Hepatocyte (in vitro differentiated cells): ENCODE measurements at regions not wholly inside any gene's neighbourhood (a gene's known extent, or its start where the extent isn't known, plus 50 kb on each side); places are given as distances from the start of the nearest gene placed in this dataset.

Source experiments
- DNase-seq: peaks from one replicate; pipeline ENCODE4 v3.0.0-alpha.2; 2016; ENCODE audit warnings: low spot score
- H2AFZ ChIP-seq: fragments of 200-600 bp; sonication (generic); 2 replicates; pipeline ENCODE4 v1.6.0; 2016; ENCODE audit warnings: antibody characterized with exemption, mild to moderate bottlenecking
- H3K27ac ChIP-seq: fragments of 200-600 bp; sonication (generic); 2 replicates; pipeline ENCODE4 v1.5.1; 2016; ENCODE audit warnings: mild to moderate bottlenecking
- H3K27me3 ChIP-seq: fragments of 200-600 bp; sonication (generic); 2 replicates; pipeline ENCODE4 v1.6.1; 2016
- H3K36me3 ChIP-seq: fragments of 200-600 bp; sonication (generic); replicated peaks from 2 replicates; pipeline ENCODE4 v1.5.1; 2016; ENCODE audit warnings: low read depth; ENCODE audit not compliant: insufficient read depth
- H3K4me1 ChIP-seq: fragments of 200-600 bp; sonication (generic); 2 replicates; pipeline ENCODE4 v1.5.1; 2016; ENCODE audit warnings: mild to moderate bottlenecking, moderate library complexity; ENCODE audit not compliant: insufficient read depth
- H3K4me2 ChIP-seq: fragments of 200-600 bp; sonication (generic); 2 replicates; pipeline ENCODE4 v1.6.0; 2016
- H3K4me3 ChIP-seq: fragments of 200-600 bp; sonication (generic); 2 replicates; pipeline ENCODE4 v1.5.1; 2016; ENCODE audit warnings: mild to moderate bottlenecking
- H3K79me2 ChIP-seq: fragments of 200-600 bp; sonication (generic); 2 replicates; pipeline ENCODE4 v1.6.0; 2017; ENCODE audit warnings: mild to moderate bottlenecking
- H3K9me2 ChIP-seq: fragments of 200-600 bp; sonication (generic); replicated peaks from 2 replicates; pipeline ENCODE4 v1.6.0; 2017; ENCODE audit warnings: mild to moderate bottlenecking; ENCODE audit not compliant: insufficient read depth
- H3K9me3 ChIP-seq: fragments of 200-600 bp; sonication (generic); 2 replicates; pipeline ENCODE4 v1.5.1; 2016; ENCODE audit warnings: low read depth, mild to moderate bottlenecking
- H4K20me1 ChIP-seq: fragments of 200-600 bp; sonication (generic); 2 replicates; pipeline ENCODE4 v1.6.0; 2016; ENCODE audit warnings: mild to moderate bottlenecking; ENCODE audit not compliant: insufficient read depth, poor library complexity, severe bottlenecking
- CTCF ChIP-seq: fragments of 200-600 bp; sonication (generic); IDR thresholded peaks from 2 replicates; pipeline ENCODE4 v1.5.1; 2016; ENCODE audit warnings: antibody characterized with exemption, mild to moderate bottlenecking; ENCODE audit not compliant: poor library complexity
- EZH2 ChIP-seq: fragments of 200-600 bp; sonication (generic); IDR thresholded peaks from 2 replicates; pipeline ENCODE4 v1.6.1; 2016; ENCODE audit warnings: antibody characterized with exemption, mild to moderate bottlenecking, borderline replicate concordance
- EZH2phosphoT487 ChIP-seq: fragments of 200-600 bp; sonication (generic); IDR thresholded peaks from one replicate; pipeline ENCODE4 v1.6.1; 2018; ENCODE audit warnings: antibody characterized with exemption, mild to moderate bottlenecking, low read depth, moderate library complexity; ENCODE audit not compliant: unreplicated experiment, severe bottlenecking
- WGBS: methylation state at CpG from one replicate; pipeline ENCODE4 v1.1.6; 2016; ENCODE audit warnings: low lambda C conversion rate; ENCODE audit errors: missing lambda C conversion rate; 5-methylcytosine and 5-hydroxymethylcytosine counted together

- Histone ChIP-seq H3K27me3 (no peaks in the 10 kb centered on the region), H3K79me2 (no peaks in the 10 kb centered on the region), H3K36me3 (no peaks in the 10 kb centered on the region), H3K9me3 (no peaks in the 10 kb centered on the region), H4K20me1 (no peaks in the 10 kb centered on the region), H3K9me2 (no peaks in the 10 kb centered on the region), H3K27ac (no peak overlapping the region), H2AFZ (no peak overlapping the region), H3K4me3 (no peak overlapping the region), H3K4me2 (no peak overlapping the region), H3K4me1 (no peaks in the 10 kb centered on the region)
- DNase-seq, result no peak
- 76% methylated on average over 1 of the region's 1 CpG for WGBS
- no peak for TF ChIP-seq EZH2
- TF ChIP-seq EZH2phosphoT487, result no peak
- TF ChIP-seq CTCF, result no peak
These were observed 449.0 kb downstream of the ETV1 start for GRCh38 chr7:13540429-13540828.

- H2AFZ ChIP-seq, result no peak overlapping the region
- H3K36me3 ChIP-seq, result no peaks in the 10 kb centered on the region
- no peak for DNase-seq
- no peak overlapping the region for H3K27ac ChIP-seq
- H3K9me2 ChIP-seq, result no peaks in the 10 kb centered on the region
- H3K79me2 ChIP-seq, result no peaks in the 10 kb centered on the region
- no peak overlapping the region for H3K4me2 ChIP-seq
- no peak for TF ChIP-seq CTCF
- H3K4me3 ChIP-seq, result no peak overlapping the region
- no peaks in the 10 kb centered on the region for H3K9me3 ChIP-seq
- H4K20me1 ChIP-seq, result no peaks in the 10 kb centered on the region
- H3K4me1 ChIP-seq, result no peaks in the 10 kb centered on the region
- no peaks in the 10 kb centered on the region for H3K27me3 ChIP-seq
These were observed 448.1 kb downstream of the ETV1 start for GRCh38 chr7:13541326-13541725.

GRCh38 chr7:13542451-13542850 is 447.0 kb downstream of the ETV1 start:
- Histone ChIP-seq H2AFZ (no peak overlapping the region), H3K27ac (no peak overlapping the region), H3K9me3 (no peaks in the 10 kb centered on the region), H3K27me3 (no peaks in the 10 kb centered on the region), H3K4me2 (no peak overlapping the region), H4K20me1 (no peaks in the 10 kb centered on the region), H3K4me3 (no peak overlapping the region), H3K4me1 (no peaks in the 10 kb centered on the region), H3K9me2 (no peaks in the 10 kb centered on the region), H3K79me2 (no peaks in the 10 kb centered on the region), H3K36me3 (no peaks in the 10 kb centered on the region)
- TF ChIP-seq CTCF (no peak), EZH2phosphoT487 (no peak), EZH2 (no peak)
- WGBS, result 83% methylated on average over 4 of the region's 4 CpGs
- DNase-seq, result no peak

- Histone ChIP-seq H3K4me3 (no peak overlapping the region), H3K36me3 (no peaks in the 10 kb centered on the region), H3K27ac (no peak overlapping the region), H3K4me2 (no peak overlapping the region), H3K9me2 (no peaks in the 10 kb centered on the region), H3K79me2 (no peaks in the 10 kb centered on the region), H2AFZ (no peak overlapping the region), H3K9me3 (no peaks in the 10 kb centered on the region), H3K4me1 (no peaks in the 10 kb centered on the region), H3K27me3 (no peaks in the 10 kb centered on the region), H4K20me1 (no peaks in the 10 kb centered on the region)
- DNase-seq, result no peak
- WGBS, result 89% methylated on average over 3 of the region's 3 CpGs
- TF ChIP-seq EZH2phosphoT487, result no peak
- no peak for TF ChIP-seq EZH2
- no peak for TF ChIP-seq CTCF
These were observed 438.0 kb downstream of the ETV1 start for GRCh38 chr7:13551503-13551902.
